Erythroblast (primary cell): ENCODE measurements at regions not wholly inside any gene's neighbourhood (a gene's known extent, or its start where the extent isn't known, plus 50 kb on each side); places are given as distances from the start of the nearest gene placed in this dataset.

Source experiments
- DNase-seq, 2 experiments: peaks; one replicate each; lab custom pipeline; 2025; lab: John Stamatoyannopoulos, UW
- GATA1 ChIP-seq: IDR thresholded peaks from 2 replicates; pipeline ENCODE4 v1.6.1; 2011; ENCODE audit warnings: low read depth, mild to moderate bottlenecking, control low read depth, low read length, moderate library complexity
- POLR2A ChIP-seq: IDR thresholded peaks from 2 replicates; pipeline ENCODE4 v1.6.1; 2011; ENCODE audit warnings: mild to moderate bottlenecking, low read length

DNA sequence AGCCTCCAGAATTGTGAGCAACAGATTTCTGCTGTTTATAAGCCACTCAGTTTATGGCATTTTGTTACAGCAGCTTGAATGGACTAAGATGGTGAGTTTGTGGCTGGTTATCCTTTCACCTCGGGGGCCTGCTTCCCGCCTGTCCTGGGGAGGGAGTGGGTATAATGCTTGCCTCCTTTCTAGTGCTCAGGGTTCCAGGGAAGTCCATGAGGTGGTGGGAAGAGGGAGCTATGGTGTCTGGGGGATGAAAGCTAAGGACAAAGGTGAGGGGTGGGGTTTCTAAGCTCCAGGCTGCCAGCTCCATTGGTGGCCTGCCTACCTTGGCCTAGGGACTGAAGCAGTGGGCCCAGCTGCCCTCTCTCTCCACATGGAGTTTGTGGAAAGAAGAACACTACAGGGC lies 50.2 kb upstream of the SDK2 start:
- DNase-seq: no peak

DNA sequence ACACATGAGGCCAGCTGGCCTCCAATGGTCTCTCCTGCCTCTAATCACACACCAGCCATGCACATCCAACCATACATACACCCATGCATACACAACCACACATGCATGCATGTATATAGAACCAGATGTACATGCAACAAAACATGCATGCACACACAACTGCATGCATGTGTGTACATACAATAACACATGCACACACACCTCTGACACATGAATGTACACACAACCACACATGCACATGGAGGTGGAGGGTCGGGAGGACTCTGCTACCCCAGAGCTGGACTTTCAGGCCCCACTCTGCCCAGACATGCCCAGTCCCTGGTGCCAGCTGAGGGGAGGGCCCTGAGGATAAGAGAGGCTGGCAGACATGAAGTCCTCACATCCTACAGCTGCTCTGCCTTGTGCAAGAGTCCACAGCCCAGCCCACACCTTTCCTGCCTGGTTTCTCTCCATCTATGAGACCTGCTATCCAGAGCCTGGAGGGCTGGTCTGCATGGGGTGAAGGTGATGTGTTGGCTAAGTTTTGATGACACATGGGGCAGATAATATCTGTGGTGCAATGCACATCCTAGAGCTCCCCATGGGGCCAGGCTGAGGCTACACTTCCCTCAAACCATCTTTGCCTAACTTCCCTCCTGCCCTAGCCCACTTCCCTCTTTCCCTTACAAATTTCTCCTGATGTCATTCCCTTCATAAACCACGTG lies 50.9 kb upstream of the SDK2 start:
- TF ChIP-seq POLR2A (no peak), GATA1 (no peak)
- DNase-seq: no peak

More for the DNA sequence above, 50.2 kb upstream of the SDK2 start:
- TF ChIP-seq POLR2A: no peak
- no peak for TF ChIP-seq GATA1

DNA sequence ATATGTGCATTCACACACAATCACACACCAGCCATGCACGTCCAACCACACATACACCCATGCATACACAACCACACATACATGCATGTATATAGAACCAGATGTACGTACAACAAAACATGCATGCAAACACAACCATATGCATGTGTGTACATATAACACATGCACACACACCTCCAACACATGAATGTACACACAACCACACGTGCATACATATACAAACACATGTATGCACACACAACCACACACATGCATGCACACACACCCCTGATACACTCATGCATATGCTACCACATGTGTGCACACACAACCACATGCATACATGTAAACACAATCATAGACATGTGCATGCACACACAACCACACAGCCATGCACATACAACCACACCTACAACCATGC lies 52.0 kb upstream of the SDK2 start:
- TF ChIP-seq GATA1 (no peak), POLR2A (no peak)
- no peak for DNase-seq

DNA sequence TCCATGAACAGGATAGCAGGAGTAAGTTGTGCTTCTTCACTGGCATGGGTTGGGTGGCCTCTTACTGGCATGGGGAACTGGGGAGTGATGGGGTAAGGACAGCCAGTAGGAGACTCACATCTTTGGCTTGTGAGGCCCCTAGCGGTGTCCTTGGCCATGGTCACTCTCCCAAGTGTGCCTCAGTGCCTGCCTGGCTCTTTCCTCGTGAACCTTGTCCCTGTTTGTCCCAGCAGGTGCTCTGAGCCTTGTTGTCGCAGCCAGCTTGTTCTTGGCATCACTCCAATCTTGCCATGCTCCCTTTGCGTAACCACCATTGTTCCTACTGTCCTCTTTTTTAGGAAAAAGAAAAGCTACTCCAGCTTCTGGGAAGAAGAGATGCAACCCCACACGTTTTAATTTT lies 53.6 kb upstream of the SDK2 start:
- TF ChIP-seq GATA1 (no peak), POLR2A (no peak)
- no peak for DNase-seq

DNA sequence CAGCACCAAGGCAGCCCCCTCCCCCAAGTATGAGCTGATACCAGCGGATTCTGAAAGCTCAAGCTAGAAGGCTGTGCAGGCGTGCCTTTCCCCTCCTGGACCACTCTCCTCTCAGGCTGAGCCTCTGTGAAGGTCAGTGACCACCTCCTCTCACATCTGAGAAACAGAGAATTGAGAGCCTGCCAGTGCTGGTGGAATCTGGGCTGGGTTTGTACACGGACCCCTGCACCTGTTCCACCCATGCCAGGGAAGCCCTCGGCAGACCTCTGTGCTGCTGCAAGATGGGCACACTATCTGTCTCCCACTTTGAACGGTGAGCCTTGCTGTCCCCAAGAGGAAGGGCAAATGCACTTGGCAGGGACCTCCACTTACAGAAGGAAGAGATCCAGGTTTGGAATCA lies 54.7 kb upstream of the SDK2 start:
- TF ChIP-seq GATA1 (no peak), POLR2A (no peak)
- DNase-seq: no peak

DNA sequence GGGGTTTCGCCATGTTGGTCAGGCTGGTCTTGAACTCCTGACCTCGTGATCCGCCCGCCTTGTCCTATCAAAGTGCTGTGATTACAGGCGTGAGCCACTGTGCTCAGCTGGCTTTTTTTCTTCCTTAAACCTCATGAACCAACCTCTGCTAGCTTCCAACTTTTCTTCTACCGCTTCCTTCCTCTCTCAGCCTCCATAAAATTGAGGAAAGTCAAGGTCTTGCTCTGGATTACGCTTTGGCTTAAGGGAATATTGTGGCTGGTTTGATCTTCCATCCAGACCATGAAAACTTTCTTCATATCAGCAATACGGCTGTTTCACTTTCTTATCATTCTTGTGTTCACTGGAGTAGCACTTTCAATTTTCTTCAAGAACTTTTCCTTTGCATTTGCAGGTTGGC lies 57.5 kb upstream of the SDK2 start:
- TF ChIP-seq GATA1: no peak
- no peak for TF ChIP-seq POLR2A
- DNase-seq: no peak

DNA sequence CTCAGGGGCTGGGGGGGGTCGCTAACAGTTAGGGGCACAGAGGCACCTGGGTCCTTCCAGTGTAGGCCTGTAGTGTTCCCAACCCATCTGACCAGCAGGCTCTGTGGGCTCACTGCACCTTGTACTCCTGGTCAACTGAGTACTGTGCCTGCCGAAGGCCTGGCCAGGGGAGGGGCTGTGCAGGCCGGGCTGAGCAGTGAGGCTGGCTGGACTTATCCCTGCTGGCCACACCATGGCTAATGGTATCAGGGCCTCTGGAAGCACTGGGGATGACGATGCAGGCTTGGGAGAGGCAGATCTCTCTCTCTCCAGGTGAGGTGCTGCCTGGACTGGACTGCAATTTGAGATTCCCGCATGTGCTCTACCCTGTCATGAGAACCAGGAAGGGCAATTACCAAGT lies 58.9 kb upstream of the SDK2 start:
- TF ChIP-seq POLR2A (no peak), GATA1 (no peak)
- DNase-seq: no peak

DNA sequence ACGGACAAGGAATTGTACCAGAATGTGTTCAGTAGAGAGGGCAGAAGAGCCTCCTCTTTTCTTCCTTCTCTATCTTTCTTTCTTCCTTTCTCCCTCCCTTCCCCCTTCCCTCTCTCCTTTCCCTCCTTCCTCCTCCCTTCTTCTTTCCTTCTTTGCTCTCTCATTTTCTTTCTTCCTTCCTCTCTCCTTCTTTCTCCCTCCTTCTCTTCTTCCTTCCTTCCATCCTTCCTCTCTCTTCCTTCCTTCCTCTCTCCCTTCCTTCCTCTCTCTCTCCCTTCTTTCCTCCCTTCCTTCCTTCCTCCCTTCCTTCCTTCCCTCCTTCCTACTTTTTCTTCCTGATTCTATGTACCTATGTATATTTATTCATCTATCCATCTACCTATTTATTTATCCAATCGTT lies 59.7 kb upstream of the SDK2 start:
- TF ChIP-seq POLR2A (no peak), GATA1 (no peak)
- DNase-seq: no peak

DNA sequence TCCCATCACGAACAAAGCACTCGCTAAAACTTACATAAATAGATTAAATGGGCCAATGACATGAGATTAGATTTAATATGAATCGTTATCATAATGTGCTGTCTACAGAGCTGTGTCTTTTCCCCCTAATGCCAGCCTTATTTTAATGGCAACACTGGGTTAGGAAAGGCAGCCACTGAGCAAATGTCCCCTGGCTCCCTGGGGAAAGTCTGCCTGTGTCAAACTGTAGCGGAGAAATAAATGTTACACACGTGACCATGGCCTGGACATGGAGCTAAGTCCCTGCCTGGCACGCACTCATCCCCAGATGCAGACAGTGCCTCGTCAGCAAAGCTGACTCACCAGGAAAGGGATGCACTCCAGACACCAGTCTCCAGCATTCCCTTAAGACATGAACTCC lies 61.3 kb upstream of the SDK2 start:
- TF ChIP-seq GATA1 (no peak), POLR2A (no peak)
- DNase-seq: no peak

DNA sequence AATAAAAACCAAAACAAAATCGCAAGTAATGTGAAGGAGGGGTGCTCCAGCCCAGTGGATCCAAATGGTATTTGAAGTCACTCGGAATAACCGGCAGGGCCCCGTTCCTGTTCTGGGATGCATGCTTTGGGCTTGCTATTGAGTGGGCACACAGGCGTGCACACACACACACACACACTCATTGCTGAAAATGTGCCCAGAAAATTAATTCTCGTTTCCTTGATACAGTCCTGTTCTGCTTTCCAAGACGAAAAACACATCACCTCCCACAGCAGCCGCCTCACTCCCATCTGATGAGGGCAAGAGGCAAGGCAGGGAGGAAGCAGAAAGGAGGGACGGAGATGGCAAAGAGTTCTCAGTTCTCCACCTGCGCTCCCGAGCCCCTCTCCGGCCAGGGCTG lies 62.2 kb upstream of the SDK2 start:
- no peak for DNase-seq
- no peak for TF ChIP-seq GATA1
- TF ChIP-seq POLR2A: no peak

DNA sequence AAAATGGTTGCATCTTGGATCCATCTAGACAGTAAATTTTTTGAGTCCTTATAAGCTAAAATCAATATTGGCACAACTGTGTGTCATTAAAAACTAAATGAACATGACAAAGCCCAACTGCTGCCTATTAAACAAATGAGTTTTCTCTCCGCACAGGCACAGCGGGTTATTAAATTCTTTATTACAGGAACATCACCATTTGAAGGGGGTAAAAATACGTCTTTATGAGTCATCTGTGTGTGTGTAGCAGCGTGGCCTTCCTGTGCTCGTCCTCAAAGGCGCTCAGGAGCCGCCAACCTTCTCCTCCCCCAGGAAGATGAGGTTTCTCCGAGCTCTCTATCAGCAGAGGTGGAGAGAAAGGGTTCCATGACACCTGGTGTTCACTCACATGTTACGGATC lies 62.6 kb upstream of the SDK2 start:
- TF ChIP-seq POLR2A (no peak), GATA1 (no peak)
- no peak for DNase-seq

DNA sequence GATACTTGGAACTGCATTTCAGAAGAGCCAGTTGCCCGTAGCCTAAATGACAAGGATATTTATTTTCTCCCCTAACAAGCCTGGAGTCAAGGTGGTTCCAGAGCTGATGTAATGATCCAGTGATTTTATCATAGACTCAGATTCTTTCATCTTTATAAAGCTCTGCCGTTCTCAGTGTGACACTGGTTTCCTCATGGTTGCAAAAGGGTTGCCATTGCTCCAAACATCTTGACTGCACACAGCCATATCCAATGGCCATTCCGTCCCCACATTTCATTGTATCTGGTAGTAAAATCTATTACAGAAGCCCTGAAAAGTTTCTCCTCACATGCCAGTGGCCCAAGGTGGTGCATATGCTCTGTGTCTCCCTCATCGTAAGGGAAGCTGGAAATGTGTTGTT lies 63.1 kb upstream of the SDK2 start:
- no peak for DNase-seq
- TF ChIP-seq POLR2A (no peak), GATA1 (no peak)

DNA sequence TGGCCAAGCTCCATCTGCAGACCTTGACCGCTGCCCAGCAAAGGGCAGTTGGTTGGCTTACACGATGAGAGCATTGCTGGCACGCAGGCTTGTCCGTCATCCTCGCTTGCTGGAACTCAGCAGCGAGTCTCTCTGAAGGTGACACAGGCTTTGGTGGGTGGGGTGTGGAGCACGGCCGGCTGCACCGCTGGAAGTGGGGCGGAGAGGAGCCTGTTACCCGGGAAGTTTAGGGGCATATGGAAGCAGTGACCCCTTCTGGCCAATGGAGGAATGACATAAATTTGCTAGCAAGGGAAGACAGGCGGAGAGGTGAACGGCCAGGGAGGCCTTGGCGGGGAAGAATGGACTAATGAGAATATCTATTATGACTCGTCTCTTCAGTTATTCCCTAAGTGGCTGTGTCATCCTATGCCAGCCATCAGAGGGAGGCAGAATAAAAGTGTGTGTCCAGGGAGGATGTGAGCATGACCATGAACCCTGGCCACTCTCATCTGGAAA lies 65.9 kb upstream of the SDK2 start:
- peak; percentile 51 to 82 for DNase-seq

DNA sequence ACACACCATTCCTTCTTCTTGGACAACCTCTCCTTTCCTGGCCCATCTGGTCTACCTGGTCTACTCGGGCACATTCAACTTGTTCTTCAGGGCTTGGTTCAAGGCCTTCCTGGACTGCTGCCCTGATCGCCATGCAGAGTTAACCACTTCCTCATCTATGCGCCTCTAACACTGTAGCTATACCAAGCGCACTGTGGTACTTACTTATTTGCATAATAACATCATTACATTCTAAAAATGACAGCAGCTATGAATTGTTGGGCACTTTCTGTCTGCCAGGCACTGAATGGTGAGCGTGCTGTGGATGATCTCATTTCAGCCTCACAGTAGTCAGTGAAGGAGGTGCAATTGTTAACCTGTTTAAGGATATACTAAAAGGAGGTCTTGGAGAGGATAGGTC lies 66.9 kb upstream of the SDK2 start:
- no peak for DNase-seq
- TF ChIP-seq POLR2A (no peak), GATA1 (no peak)

More for the DNA sequence above, 65.9 kb upstream of the SDK2 start:
- TF ChIP-seq POLR2A (no peak), GATA1 (no peak)

DNA sequence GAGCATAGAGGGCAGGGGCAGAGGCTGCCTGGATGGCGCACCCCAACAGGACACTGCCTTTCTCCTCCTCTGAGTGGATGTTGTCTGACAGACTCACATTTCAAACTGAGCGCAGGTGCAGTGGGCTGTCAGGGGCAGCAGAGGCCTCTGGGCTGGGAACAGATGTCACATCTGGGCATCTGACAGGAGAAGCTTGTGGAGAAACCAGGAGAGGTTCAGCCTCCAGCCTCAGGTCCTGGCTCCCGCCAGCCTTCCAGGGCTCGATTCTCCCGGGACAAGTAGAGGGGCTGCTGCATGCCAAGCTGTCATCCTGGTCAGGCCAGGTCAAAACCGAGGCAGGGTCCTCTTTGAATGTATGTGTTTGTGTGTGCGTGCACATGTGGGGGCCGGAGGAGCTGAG lies 67.7 kb upstream of the SDK2 start:
- no peak for TF ChIP-seq POLR2A
- TF ChIP-seq GATA1: no peak
- DNase-seq: no peak

DNA sequence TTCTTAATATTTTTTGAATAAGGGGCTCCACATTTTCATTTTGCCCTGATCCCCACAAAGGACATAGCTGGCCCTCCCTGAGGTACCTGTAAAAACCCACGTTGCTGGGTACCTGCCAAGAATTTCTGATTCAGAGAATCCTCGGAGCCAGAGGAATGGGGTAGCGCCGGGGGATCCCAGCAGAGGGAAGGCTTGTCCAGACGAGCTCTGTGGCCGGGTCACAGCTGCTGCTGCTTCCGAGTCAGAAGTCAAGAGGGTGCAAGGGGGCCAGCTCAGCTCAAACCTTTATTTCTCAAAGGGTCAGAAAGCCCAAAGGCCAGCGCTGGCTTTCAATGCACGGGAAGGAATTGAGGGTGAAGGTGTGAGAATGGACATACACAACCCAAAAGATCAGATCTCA lies 68.9 kb upstream of the SDK2 start:
- TF ChIP-seq GATA1 (no peak), POLR2A (no peak)
- DNase-seq: no peak
